Progenitor cell of endocrine pancreas (in vitro differentiated cells): ENCODE measurements at regions not wholly inside any gene's neighbourhood (a gene's known extent, or its start where the extent isn't known, plus 50 kb on each side); places are given as distances from the start of the nearest gene placed in this dataset.
A peak's percentile ranks its signal among the peaks of the same experiment; 100 is the strongest.

Experiments used
- DNase-seq: peaks from one replicate; pipeline ENCODE4 v3.0.0; 2021; ENCODE audit warnings: low spot score; ENCODE audit not compliant: unreplicated experiment
- H3K27ac Mint-ChIP-seq: 2 replicates; pipeline ENCODE4 v1.8.0; 2021; ENCODE audit warnings: mild to moderate bottlenecking, moderate library complexity, mixed read lengths
- H3K27me3 Mint-ChIP-seq: 2 replicates; pipeline ENCODE4 v1.8.0; 2021; ENCODE audit warnings: mixed read lengths
- H3K36me3 Mint-ChIP-seq: 2 replicates; pipeline ENCODE4 v1.8.0; 2022; ENCODE audit warnings: mixed read lengths; ENCODE audit not compliant: insufficient read depth
- H3K4me1 Mint-ChIP-seq: 2 replicates; pipeline ENCODE4 v1.8.0; 2021; ENCODE audit warnings: low read depth, mixed read lengths
- H3K4me3 Mint-ChIP-seq: 2 replicates; pipeline ENCODE4 v1.8.0; 2021; ENCODE audit warnings: low read depth, mild to moderate bottlenecking, moderate library complexity, mixed read lengths
- H3K9me3 Mint-ChIP-seq: 2 replicates; pipeline ENCODE4 v1.8.0; 2021; ENCODE audit warnings: low read depth, mixed read lengths
- CTCF ChIP-seq: fragments of 200-600 bp; sonication (generic); IDR thresholded peaks from one replicate; pipeline ENCODE4 v1.5.0; 2021; ENCODE audit warnings: antibody characterized with exemption, mild to moderate bottlenecking; ENCODE audit not compliant: unreplicated experiment

GRCh38 chr12:42791399-42791798 is 201.9 kb upstream of the PRICKLE1 start:
- no peak for TF ChIP-seq CTCF
- H3K27ac Mint-ChIP-seq, result peak overlapping the region; percentile 92
- H3K36me3 Mint-ChIP-seq, result no peaks in the 10 kb centered on the region
- H3K4me3 Mint-ChIP-seq, result no peak overlapping the region
- peaks cover 3% of the 10 kb centered on the region for H3K9me3 Mint-ChIP-seq
- no peaks in the 10 kb centered on the region for H3K27me3 Mint-ChIP-seq
- H3K4me1 Mint-ChIP-seq, result peaks cover 42% of the 10 kb centered on the region
- no peak for DNase-seq

- DNase-seq, result no peak
- Mint-ChIP-seq H3K4me3 (no peak overlapping the region), H3K36me3 (no peaks in the 10 kb centered on the region), H3K27ac (peak overlapping the region; percentile 92), H3K27me3 (no peaks in the 10 kb centered on the region), H3K9me3 (peaks cover under 1% of the 10 kb centered on the region), H3K4me1 (peaks cover 45% of the 10 kb centered on the region)
- no peak for TF ChIP-seq CTCF
Observed at GRCh38 chr12:42790761-42791151, 201.2 kb upstream of the PRICKLE1 start.

GRCh38 chr12:42789808-42790760 is 200.5 kb upstream of the PRICKLE1 start:
- Mint-ChIP-seq H3K4me3 (no peak overlapping the region), H3K4me1 (peaks cover 45% of the 10 kb centered on the region), H3K27ac (peak overlapping the region; percentile 92), H3K9me3 (no peaks in the 10 kb centered on the region), H3K27me3 (no peaks in the 10 kb centered on the region), H3K36me3 (no peaks in the 10 kb centered on the region)
- no peak for DNase-seq
- TF ChIP-seq CTCF, result no peak

- Mint-ChIP-seq H3K9me3 (no peaks in the 10 kb centered on the region), H3K4me3 (no peak overlapping the region), H3K27ac (no peak overlapping the region), H3K27me3 (no peaks in the 10 kb centered on the region), H3K4me1 (peaks cover 36% of the 10 kb centered on the region), H3K36me3 (no peaks in the 10 kb centered on the region)
- DNase-seq, result no peak
- TF ChIP-seq CTCF, result no peak
Observed at GRCh38 chr12:42786400-42787148, 197.0 kb upstream of the PRICKLE1 start.

- no peak overlapping the region for H3K4me3 Mint-ChIP-seq
- no peaks in the 10 kb centered on the region for H3K9me3 Mint-ChIP-seq
- no peak for DNase-seq
- H3K4me1 Mint-ChIP-seq, result peaks cover 29% of the 10 kb centered on the region
- H3K27ac Mint-ChIP-seq, result no peak overlapping the region
- no peaks in the 10 kb centered on the region for H3K36me3 Mint-ChIP-seq
- no peaks in the 10 kb centered on the region for H3K27me3 Mint-ChIP-seq
- TF ChIP-seq CTCF, result no peak
Observed at GRCh38 chr12:42785944-42786343, 196.4 kb upstream of the PRICKLE1 start.
